HCT116 (cell line): ENCODE measurements at regions not wholly inside any gene's neighbourhood (a gene's known extent, or its start where the extent isn't known, plus 50 kb on each side); places are given as distances from the start of the nearest gene placed in this dataset.

Experiments used
- ATAC-seq: fragments of 200-7000 bp; cut with Tn5 transposase; 2 replicates; pipeline ENCODE4 v1.9.1; 2020; ENCODE audit warnings: mild to moderate bottlenecking, moderate library complexity
- BruUV-seq: library from RNA; stranded (reverse); fragments of 400-500 nt; replicated peaks from 2 replicates; lab custom pipeline; 2021; lab: Mats Ljungman, UMichigan
- CTCF ChIA-PET: fragments of 300-600 bp; sonication (Branson Sonifier 250); formaldehyde crosslinking; loops from one replicate; lab custom pipeline; 2021; ENCODE audit warnings: antibody characterized with exemption; lab: Charles Lee
- POLR2A ChIA-PET: fragments of 300-600, 350-600 bp; sonication (Branson Sonifier 250); formaldehyde crosslinking; loops from one replicate; lab custom pipeline; 2021; ENCODE audit warnings: antibody characterized with exemption; lab: Charles Lee
- RAD21 ChIA-PET, 2 experiments: fragments of 300-600 bp; sonication (Branson Sonifier 250); formaldehyde crosslinking; loops; one replicate each; lab custom pipeline; 2023; ENCODE audit warnings: low total read pairs in 2 of 2; ENCODE audit not compliant: uncharacterized antibody in 2 of 2, unreplicated experiment in 2 of 2, low non-redundant PET in 1 of 2; lab: Charles Lee
- DNase-seq: peaks from one replicate; pipeline ENCODE4 v3.0.0-alpha.2; 2010; ENCODE audit warnings: low read depth, low spot score
- H2AFZ ChIP-seq: fragments of 200-600 bp; shearing (Covaris generic), sonication (generic); 2 replicates; pipeline ENCODE4 v1.6.1; 2017; ENCODE audit warnings: low read depth, mixed run types, mixed read lengths, antibody characterized with exemption, low read length; ENCODE audit not compliant: poor library complexity, severe bottlenecking
- H3K27ac ChIP-seq: 2 replicates; pipeline ENCODE4 v1.5.1; 2012; ENCODE audit warnings: low read depth, low read length
- H3K27me3 ChIP-seq: fragments of 200-600 bp; sonication (generic); 2 replicates; pipeline ENCODE4 v1.6.1; 2016; ENCODE audit warnings: mixed run types, low read length, mixed read lengths; ENCODE audit not compliant: insufficient read depth
- H3K36me3 ChIP-seq, 2 experiments: fragments of 200-500 bp in 1 of 2; fragments of 200-600 bp in 1 of 2; sonication (Bioruptor generic) in 1 of 2; sonication (generic) in 1 of 2; 2 replicates each; pipeline versions ENCODE4 v1.5.1 to v1.6.1; 2014 to 2016; ENCODE audit warnings: low read length in 2 of 2, inconsistent platforms in 1 of 2, mixed read lengths in 1 of 2, mixed run types in 1 of 2; ENCODE audit not compliant: insufficient read depth in 2 of 2, control insufficient read depth in 1 of 2
- H3K4me1 ChIP-seq, 2 experiments: fragments of 200-600 bp in 1 of 2; sonication (generic) in 1 of 2; 2 replicates each; pipeline versions ENCODE4 v1.5.1 to v1.6.1; 2012 to 2017; ENCODE audit warnings: low read length in 2 of 2, inconsistent platforms in 1 of 2, mild to moderate bottlenecking in 1 of 2, mixed read lengths in 1 of 2, mixed run types in 1 of 2, moderate library complexity in 1 of 2; ENCODE audit not compliant: insufficient read depth in 2 of 2, control insufficient read depth in 1 of 2
- H3K4me2 ChIP-seq: fragments of 200-600 bp; sonication (generic); 2 replicates; pipeline ENCODE4 v1.6.1; 2017; ENCODE audit warnings: mixed run types, low read length, mixed read lengths
- H3K4me3 ChIP-seq, 2 experiments: fragments of 200-600 bp in 1 of 2; sonication (generic) in 1 of 2; replicated peaks in 1 of 2; 2 replicates each; pipeline ENCODE4 v1.5.1; 2011 to 2016; ENCODE audit warnings: low read length in 2 of 2, control low read depth in 1 of 2, low read depth in 1 of 2, mild to moderate bottlenecking in 1 of 2, mixed read lengths in 1 of 2, mixed run types in 1 of 2
- H3K79me2 ChIP-seq: fragments of 200-600 bp; sonication (generic); 2 replicates; pipeline ENCODE4 v1.6.1; 2017; ENCODE audit warnings: mild to moderate bottlenecking, mixed run types, low read length, moderate library complexity, mixed read lengths; ENCODE audit not compliant: insufficient read depth
- H3K9ac ChIP-seq: fragments of 200-600 bp; sonication (generic); 2 replicates; pipeline ENCODE4 v1.6.1; 2016; ENCODE audit warnings: low read length, mixed read lengths
- H3K9me2 ChIP-seq: fragments of 200-600 bp; sonication (generic), shearing (Covaris generic); 2 replicates; pipeline ENCODE4 v1.6.1; 2017; ENCODE audit warnings: mixed run types, mild to moderate bottlenecking, moderate library complexity; ENCODE audit not compliant: insufficient read depth
- H3K9me3 ChIP-seq, 2 experiments: fragments of 200-500 bp in 1 of 2; fragments of 200-600 bp in 1 of 2; sonication (Bioruptor generic) in 1 of 2; sonication (generic) in 1 of 2; 2 replicates each; pipeline ENCODE4 v1.6.1; 2014 to 2017; ENCODE audit warnings: low read length in 2 of 2, mixed read lengths in 2 of 2, inconsistent platforms in 1 of 2, low read depth in 1 of 2, mild to moderate bottlenecking in 1 of 2, mixed run types in 1 of 2, moderate library complexity in 1 of 2; ENCODE audit not compliant: control insufficient read depth in 1 of 2, insufficient read depth in 1 of 2
- H4K20me1 ChIP-seq: fragments of 200-600 bp; sonication (generic), shearing (Covaris generic); 2 replicates; pipeline ENCODE4 v1.6.1; 2017; ENCODE audit warnings: mixed run types, mild to moderate bottlenecking, moderate library complexity; ENCODE audit not compliant: insufficient read depth
- ATF3 ChIP-seq: IDR thresholded peaks from 2 replicates; pipeline ENCODE4 v1.6.1; 2012
- CBX3 ChIP-seq: IDR thresholded peaks from 2 replicates; pipeline ENCODE4 v1.6.1; 2012; ENCODE audit warnings: low read depth
- CEBPB ChIP-seq: IDR thresholded peaks from 2 replicates; pipeline ENCODE4 v1.6.1; 2012; ENCODE audit warnings: low read depth
- CTCF ChIP-seq, 3 experiments: fragments of 200-600 bp in 1 of 3; sonication (generic) in 1 of 3; IDR thresholded peaks in 2 of 3; conservative IDR thresholded peaks in 1 of 3; 2 replicates each; pipeline ENCODE4 v1.5.1; 2012 to 2017; ENCODE audit warnings: low read depth in 2 of 3, low read length in 2 of 3, antibody characterized with exemption in 1 of 3, borderline replicate concordance in 1 of 3, control low read depth in 1 of 3, mild to moderate bottlenecking in 1 of 3, mixed read lengths in 1 of 3, mixed run types in 1 of 3, moderate library complexity in 1 of 3; ENCODE audit not compliant: insufficient read depth in 1 of 3
- EGR1 ChIP-seq: IDR thresholded peaks from 2 replicates; pipeline ENCODE4 v1.6.1; 2012; ENCODE audit warnings: low read depth
- EZH2phosphoT487 ChIP-seq: fragments of 200-600 bp; IDR thresholded peaks from 2 replicates; pipeline ENCODE4 v1.6.1; 2018; ENCODE audit warnings: antibody characterized with exemption, borderline replicate concordance
- MAX ChIP-seq: IDR thresholded peaks from 2 replicates; pipeline ENCODE4 v1.6.1; 2012
- POLR2A ChIP-seq: IDR thresholded peaks from 2 replicates; pipeline ENCODE4 v1.7.0; 2011; ENCODE audit warnings: borderline replicate concordance; ENCODE audit not compliant: insufficient read depth, insufficient read length; ENCODE audit errors: extremely low read depth
- RAD21 ChIP-seq: IDR thresholded peaks from 2 replicates; pipeline ENCODE4 v1.6.1; 2012; ENCODE audit warnings: low read depth, mild to moderate bottlenecking
- SIN3A ChIP-seq: IDR thresholded peaks from 2 replicates; pipeline ENCODE4 v1.6.1; 2012; ENCODE audit warnings: low read depth
- SP1 ChIP-seq: IDR thresholded peaks from 2 replicates; pipeline ENCODE4 v1.6.1; 2012; ENCODE audit warnings: low read depth
- SRF ChIP-seq: IDR thresholded peaks from 2 replicates; pipeline ENCODE4 v1.6.1; 2012; ENCODE audit warnings: low read depth
- TCF7L2 ChIP-seq: IDR thresholded peaks from 2 replicates; pipeline ENCODE4 v1.7.0; 2011; ENCODE audit warnings: borderline replicate concordance, inconsistent platforms; ENCODE audit not compliant: insufficient read depth, insufficient read length; ENCODE audit errors: extremely low read depth
- ZBTB33 ChIP-seq: IDR thresholded peaks from 2 replicates; pipeline ENCODE4 v1.6.1; 2011; ENCODE audit warnings: mild to moderate bottlenecking, low read length, moderate library complexity; ENCODE audit not compliant: insufficient replicate concordance; ENCODE audit errors: extremely low read depth
- intact Hi-C: fragments of 100-400 bp; cut with micrococcal nuclease; formaldehyde crosslinking; loops from 2 replicates; pipeline ENCODE4 v1.10.0; 2022

- H3K9me3 ChIP-seq: peaks cover 0 to 8% of the 10 kb centered on the region in 2 experiments; a peak in 1 of 4 replicates
- no TSS peak for BruUV-seq
- no peak overlapping the region for H3K27ac ChIP-seq
- no peaks in the 10 kb centered on the region for H4K20me1 ChIP-seq
- intact Hi-C loops: no loop called here
- H3K4me1 ChIP-seq: peaks cover 0 to 12% of the 10 kb centered on the region in 2 experiments; a peak in 2 of 4 replicates
- ATAC-seq: no peak
- TF ChIP-seq CEBPB: no peak
- no peak for TF ChIP-seq ATF3
- TF ChIP-seq EZH2phosphoT487: no peak
- no peak for TF ChIP-seq SP1
- TF ChIP-seq MAX: no peak
- TF ChIP-seq ZBTB33: no peak
- no peak for TF ChIP-seq EGR1
- no peak for TF ChIP-seq TCF7L2
- TF ChIP-seq CBX3: no peak
- no peak for TF ChIP-seq SIN3A
- no peak for TF ChIP-seq RAD21
- TF ChIP-seq POLR2A: no peak
- no peak for TF ChIP-seq CTCF (IDR thresholded peaks at IDR 0.05 in 2 of 3, conservative IDR thresholded peaks at IDR 0.05 in 1 of 3; ENCODE audit: borderline replicate concordance in 1 of 3, insufficient read depth in 1 of 3, low read depth in 2 of 3, low read length in 2 of 3)
- no peak for TF ChIP-seq SRF
- TF ChIP-seq, all 23 proteins: peak for 0
- Histone ChIP-seq H3K4me3 (no peak overlapping the region), H2AFZ (no peak overlapping the region), H3K36me3 (no peaks in the 10 kb centered on the region), H3K9ac (no peak overlapping the region), H3K27me3 (no peaks in the 10 kb centered on the region), H3K79me2 (no peaks in the 10 kb centered on the region), H3K4me2 (no peak overlapping the region), H3K9me2 (no peaks in the 10 kb centered on the region)
- POLR2A ChIA-PET: no interaction called here
- CTCF ChIA-PET: no interaction called here
- RAD21 ChIA-PET: no interaction called here
- no peak for DNase-seq
Observed at GRCh38 chr6:131399433-131399832, 173.6 kb upstream of the ARG1 start.
